ENCODE measurements at regions not wholly inside any gene's neighbourhood (a gene's known extent, or its start where the extent isn't known, plus 50 kb on each side); places are given as distances from the start of the nearest gene placed in this dataset.

DNA sequence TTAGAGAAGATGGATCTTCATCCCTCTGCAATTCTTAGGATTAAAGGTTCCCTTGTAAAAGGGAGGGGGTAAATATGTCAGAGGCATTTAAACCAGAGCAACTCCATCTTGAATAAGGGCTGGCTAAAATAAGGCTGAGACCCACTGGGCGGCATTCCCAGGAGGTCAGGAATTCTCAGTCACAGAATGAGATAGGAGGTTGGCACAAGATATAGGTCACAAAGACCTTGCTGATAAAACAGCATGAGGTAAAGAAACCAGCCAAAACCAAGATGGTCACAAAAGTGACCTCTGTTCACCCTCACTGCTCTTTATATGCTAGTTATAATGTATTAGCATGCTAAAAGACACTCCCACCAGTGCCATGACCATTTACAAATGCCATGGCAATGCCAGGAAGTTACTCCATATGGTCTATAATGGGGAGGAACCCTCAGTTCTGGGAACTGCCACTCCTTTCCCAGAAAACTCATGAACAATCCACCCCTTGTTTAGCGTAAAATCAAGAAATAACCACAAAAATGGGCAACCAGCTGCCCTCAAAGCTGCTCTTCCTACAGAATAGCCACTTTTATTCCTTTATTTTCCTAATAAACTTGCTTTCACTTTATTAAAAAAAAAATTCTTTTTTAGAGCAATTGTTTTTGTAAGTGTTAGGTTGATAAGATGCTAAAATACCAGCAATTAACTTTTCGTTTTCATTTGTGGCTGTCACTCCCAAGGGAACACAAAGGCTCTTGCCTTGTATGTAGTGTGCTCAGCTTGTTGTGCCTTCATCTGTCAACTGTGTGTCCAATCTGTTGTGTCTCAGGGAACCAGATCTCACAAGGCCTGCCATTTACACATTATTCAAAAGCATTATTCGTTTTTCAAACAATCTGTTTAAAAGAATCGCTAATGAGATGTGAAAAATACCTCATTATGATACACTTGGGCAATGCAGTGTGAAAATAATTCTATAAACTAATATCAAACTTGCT lies 205.2 kb upstream of the RGPD4 start:
- H3K4me3 Mint-ChIP-seq = no peak overlapping the region
- ATAC-seq (replicated peaks in 1 of 2) = no peak
- no peaks in the 10 kb centered on the region for H3K27me3 Mint-ChIP-seq (ENCODE audit: low read depth)
- H3K9me3 Mint-ChIP-seq = peaks cover 5% of the 10 kb centered on the region in 2 donors
- H3K4me1 Mint-ChIP-seq (ENCODE audit: low read depth) = no peaks in the 10 kb centered on the region
- H3K36me3 Mint-ChIP-seq (ENCODE audit: insufficient read depth in 2 of 2) = peaks cover 0 to 4% of the 10 kb centered on the region in 2 donors
- no peak overlapping the region for H3K27ac Mint-ChIP-seq
- DNase-seq = no peak

DNA sequence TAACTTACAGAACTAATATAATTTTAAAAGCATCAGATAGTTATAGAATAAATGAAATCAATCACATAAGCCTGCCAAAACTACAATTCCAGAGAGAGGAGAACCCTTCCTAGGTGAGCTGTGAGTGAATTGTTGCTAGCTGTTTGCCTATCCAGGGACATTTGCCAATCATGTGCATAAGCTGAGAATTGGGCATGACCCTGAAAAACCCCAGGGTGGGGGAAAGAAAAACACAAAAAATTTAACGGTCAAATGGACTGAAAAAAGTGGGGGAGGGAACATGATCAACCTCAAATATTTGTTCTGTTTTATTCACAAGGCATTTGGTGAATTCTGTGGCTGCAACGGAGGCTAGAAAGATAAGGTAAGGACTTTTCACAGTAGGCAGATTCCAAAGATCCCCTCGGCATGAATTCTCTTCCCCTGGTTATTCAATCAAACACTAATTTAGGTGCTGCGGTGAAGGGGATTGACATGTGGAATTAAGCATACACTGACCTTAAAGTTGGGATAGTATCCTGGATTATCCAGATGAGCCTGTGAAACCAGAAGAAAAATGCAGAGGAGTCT lies 203.9 kb upstream of the RGPD4 start:
- ATAC-seq (replicated peaks in 1 of 2) = no peak
- Mint-ChIP-seq H3K4me3 (no peak overlapping the region), H3K27me3 (ENCODE audit: low read depth) (no peaks in the 10 kb centered on the region), H3K27ac (no peak overlapping the region), H3K4me1 (ENCODE audit: low read depth) (no peaks in the 10 kb centered on the region), H3K36me3 (ENCODE audit: insufficient read depth in 2 of 2) (peaks cover 0 to 4% of the 10 kb centered on the region in 2 donors), H3K9me3 (peaks cover 7% of the 10 kb centered on the region in 2 donors)
- DNase-seq = no peak

DNA sequence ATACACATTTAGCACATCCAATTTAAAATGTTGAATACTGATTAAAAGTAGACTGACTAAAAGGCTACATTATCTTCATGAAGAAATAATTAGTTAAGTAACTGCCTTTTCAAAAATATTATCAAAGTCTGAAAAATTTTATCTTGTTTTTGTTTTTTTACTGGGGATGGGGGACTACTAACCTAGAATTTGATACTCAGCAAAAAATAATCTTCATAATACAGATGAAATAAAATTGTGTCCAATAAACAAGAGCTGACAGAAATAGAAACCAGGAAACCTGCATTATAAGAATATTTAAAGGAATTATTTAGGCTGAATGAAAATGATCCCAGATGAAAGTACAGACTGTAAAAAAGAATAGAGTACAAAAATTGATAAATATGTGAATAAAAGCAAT lies 200.7 kb upstream of the RGPD4 start:
- no peak overlapping the region for H3K27ac Mint-ChIP-seq
- no peak overlapping the region for H3K4me3 Mint-ChIP-seq
- ATAC-seq (replicated peaks in 1 of 2) (no peak), DNase-seq (no peak)
- H3K9me3 Mint-ChIP-seq = peaks cover 9 to 12% of the 10 kb centered on the region in 2 donors
- H3K36me3 Mint-ChIP-seq (ENCODE audit: insufficient read depth in 2 of 2) = no peaks in the 10 kb centered on the region
- no peaks in the 10 kb centered on the region for H3K27me3 Mint-ChIP-seq (ENCODE audit: low read depth)
- H3K4me1 Mint-ChIP-seq (ENCODE audit: low read depth) = no peaks in the 10 kb centered on the region

DNA sequence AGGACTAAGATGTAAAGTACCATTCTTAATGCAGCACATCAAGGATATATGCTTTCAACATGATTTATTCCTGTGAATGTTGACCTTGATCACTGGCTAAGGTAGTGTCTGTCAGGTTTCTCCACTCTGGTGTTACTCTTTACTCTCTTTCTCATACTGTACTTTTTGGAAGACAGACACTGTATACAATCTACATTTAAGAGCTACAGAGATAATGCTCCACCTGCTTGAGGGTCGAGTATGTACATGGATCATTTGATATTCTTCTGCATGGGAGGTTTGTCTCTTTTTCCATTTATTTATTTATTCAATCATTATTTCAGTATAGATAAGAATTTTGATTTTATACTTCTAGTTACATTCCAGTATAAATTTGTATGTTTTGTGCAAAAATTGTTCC lies 199.5 kb upstream of the RGPD4 start:
- Mint-ChIP-seq H3K36me3 (ENCODE audit: insufficient read depth in 2 of 2) (no peaks in the 10 kb centered on the region), H3K4me3 (no peak overlapping the region), H3K27me3 (ENCODE audit: low read depth) (no peaks in the 10 kb centered on the region), H3K4me1 (ENCODE audit: low read depth) (no peaks in the 10 kb centered on the region), H3K27ac (no peak overlapping the region), H3K9me3 (peaks cover 9 to 12% of the 10 kb centered on the region in 2 donors)
- no peak for DNase-seq
- ATAC-seq (replicated peaks in 1 of 2) = no peak

DNA sequence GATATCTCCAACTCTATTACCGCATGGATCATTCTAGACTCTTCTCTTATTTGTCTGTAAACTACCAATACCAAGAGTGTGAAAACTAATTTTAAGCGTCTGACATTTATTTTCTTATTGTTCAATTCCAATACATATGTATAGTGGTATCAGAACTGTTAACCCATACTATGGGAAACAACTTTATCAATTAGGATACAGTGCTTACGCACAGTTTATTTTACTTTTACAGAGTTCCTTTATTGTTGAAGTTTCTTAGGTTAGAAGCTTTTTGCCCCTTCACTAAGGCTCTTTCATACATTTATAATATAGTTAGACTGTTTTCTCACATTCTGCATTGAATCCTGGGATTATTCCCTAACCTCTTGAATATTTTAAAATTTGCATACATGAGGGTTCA lies 198.8 kb upstream of the RGPD4 start:
- Mint-ChIP-seq H3K9me3 (peaks cover 6 to 11% of the 10 kb centered on the region in 2 donors), H3K4me1 (ENCODE audit: low read depth) (no peaks in the 10 kb centered on the region), H3K27me3 (ENCODE audit: low read depth) (no peaks in the 10 kb centered on the region), H3K4me3 (no peak overlapping the region), H3K27ac (no peak overlapping the region), H3K36me3 (ENCODE audit: insufficient read depth in 2 of 2) (no peaks in the 10 kb centered on the region)
- no peak for DNase-seq
- ATAC-seq (replicated peaks in 1 of 2) = no peak

DNA sequence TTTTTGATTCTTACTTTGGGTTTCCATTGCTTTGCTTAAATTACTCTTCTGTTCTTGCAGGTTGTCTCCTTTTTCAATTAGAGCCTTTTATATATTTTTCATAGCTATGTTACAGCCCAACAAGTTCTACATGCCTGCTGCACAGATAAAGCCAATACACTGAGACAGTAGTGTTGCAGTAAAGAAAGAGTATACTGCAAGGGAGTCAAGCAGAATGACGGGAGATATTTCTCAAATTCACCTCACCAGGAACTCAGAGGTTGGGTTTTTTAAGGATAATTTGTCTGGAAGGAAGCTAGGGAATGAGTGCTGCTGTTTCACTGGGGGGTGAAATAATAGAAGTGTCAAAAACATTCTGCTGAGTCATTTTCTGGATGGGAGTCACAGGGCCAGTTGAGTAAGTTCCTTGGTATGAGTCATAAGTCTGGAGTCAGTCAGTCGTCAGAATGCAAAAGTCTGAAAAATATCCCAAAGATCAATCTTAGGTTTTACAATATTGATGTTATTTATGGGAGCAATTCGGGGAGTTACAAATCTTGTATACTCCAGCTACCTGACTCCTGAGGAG lies 193.0 kb upstream of the RGPD4 start:
- H3K4me1 Mint-ChIP-seq (ENCODE audit: low read depth) = no peaks in the 10 kb centered on the region
- peaks cover 0 to 1% of the 10 kb centered on the region in 2 donors for H3K36me3 Mint-ChIP-seq (ENCODE audit: insufficient read depth in 2 of 2)
- ATAC-seq (replicated peaks in 1 of 2) (no peak), DNase-seq (no peak)
- H3K9me3 Mint-ChIP-seq = peaks cover 6 to 8% of the 10 kb centered on the region in 2 donors
- no peaks in the 10 kb centered on the region for H3K27me3 Mint-ChIP-seq (ENCODE audit: low read depth)
- no peak overlapping the region for H3K4me3 Mint-ChIP-seq
- H3K27ac Mint-ChIP-seq = no peak overlapping the region

DNA sequence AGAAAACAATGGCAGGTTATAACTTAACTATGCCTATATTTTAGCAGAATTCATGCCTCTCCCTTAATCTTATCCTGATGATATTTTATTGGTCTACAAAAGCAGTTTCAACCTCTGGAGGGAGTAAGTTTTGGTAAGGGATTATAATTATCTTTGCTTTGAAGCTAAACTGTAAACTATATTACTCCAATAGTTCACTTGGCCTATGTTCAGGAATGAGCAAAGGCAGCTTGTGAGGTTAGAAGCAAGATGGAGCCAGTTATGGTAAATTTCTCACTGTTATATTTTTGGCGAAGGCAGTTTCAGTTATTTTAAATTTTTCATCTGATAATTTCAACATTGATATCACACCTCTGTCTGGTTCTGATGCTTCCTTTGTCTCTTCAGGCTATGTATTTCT lies 192.5 kb upstream of the RGPD4 start:
- H3K9me3 Mint-ChIP-seq = peaks cover 6 to 8% of the 10 kb centered on the region in 2 donors
- no peak for ATAC-seq (replicated peaks in 1 of 2)

DNA sequence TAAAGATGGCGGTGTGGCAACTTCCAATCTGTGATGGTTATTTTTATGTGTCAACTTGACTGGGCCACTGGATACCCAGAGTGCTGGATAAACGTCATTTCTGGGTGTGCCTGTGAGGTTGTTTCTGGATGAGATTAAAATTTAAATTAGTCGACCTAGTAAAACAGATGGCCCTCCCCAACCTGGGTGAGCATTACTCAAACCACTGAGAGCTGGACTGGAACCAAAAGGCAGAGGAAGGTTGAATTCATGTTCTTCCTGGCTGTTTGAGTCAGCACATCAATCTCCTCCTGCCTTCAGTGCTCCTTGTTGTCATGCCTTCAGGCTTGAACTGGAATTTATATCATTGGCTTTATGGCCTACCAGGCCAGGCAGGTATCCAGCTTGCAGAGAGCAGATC lies 190.8 kb upstream of the RGPD4 start:
- no peak for ATAC-seq (replicated peaks in 1 of 2)
- Mint-ChIP-seq H3K36me3 (ENCODE audit: insufficient read depth in 2 of 2) (peaks cover 0 to 1% of the 10 kb centered on the region in 2 donors), H3K27me3 (ENCODE audit: low read depth) (no peaks in the 10 kb centered on the region), H3K9me3 (peaks cover 5 to 7% of the 10 kb centered on the region in 2 donors), H3K4me3 (no peak overlapping the region), H3K27ac (no peak overlapping the region), H3K4me1 (ENCODE audit: low read depth) (no peaks in the 10 kb centered on the region)
- no peak for DNase-seq

More for the DNA sequence above, 192.5 kb upstream of the RGPD4 start:
- Mint-ChIP-seq H3K4me1 (ENCODE audit: low read depth) (no peaks in the 10 kb centered on the region), H3K27me3 (ENCODE audit: low read depth) (no peaks in the 10 kb centered on the region), H3K36me3 (ENCODE audit: insufficient read depth in 2 of 2) (peaks cover 0 to 1% of the 10 kb centered on the region in 2 donors), H3K4me3 (no peak overlapping the region), H3K27ac (no peak overlapping the region)
- DNase-seq = no peak

DNA sequence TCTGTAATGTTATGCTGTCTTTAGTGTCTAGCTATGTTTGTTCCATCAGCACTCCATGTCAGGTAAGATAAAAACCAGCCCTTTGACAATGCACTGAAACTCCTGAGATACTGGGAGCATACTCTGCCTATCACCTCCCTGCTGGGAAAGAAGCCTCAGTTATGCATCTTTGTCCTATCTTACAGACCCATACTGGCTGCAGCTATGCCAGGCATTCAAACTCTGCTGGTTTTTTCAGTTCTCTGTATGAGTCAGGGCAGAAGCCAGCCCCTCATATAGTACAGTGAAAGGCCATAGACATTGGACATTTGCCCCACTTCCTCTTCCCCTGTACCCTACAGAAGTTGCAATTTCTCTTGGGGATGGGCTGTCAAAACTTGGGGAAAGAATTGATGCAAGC lies 181.1 kb upstream of the RGPD4 start:
- DNase-seq (no peak), ATAC-seq (replicated peaks in 1 of 2) (no peak)
- Mint-ChIP-seq H3K27ac (no peak overlapping the region), H3K36me3 (ENCODE audit: insufficient read depth in 2 of 2) (peaks cover 0 to 3% of the 10 kb centered on the region in 2 donors), H3K9me3 (peaks cover 7 to 8% of the 10 kb centered on the region in 2 donors), H3K27me3 (ENCODE audit: low read depth) (no peaks in the 10 kb centered on the region), H3K4me1 (ENCODE audit: low read depth) (no peaks in the 10 kb centered on the region), H3K4me3 (no peak overlapping the region)

DNA sequence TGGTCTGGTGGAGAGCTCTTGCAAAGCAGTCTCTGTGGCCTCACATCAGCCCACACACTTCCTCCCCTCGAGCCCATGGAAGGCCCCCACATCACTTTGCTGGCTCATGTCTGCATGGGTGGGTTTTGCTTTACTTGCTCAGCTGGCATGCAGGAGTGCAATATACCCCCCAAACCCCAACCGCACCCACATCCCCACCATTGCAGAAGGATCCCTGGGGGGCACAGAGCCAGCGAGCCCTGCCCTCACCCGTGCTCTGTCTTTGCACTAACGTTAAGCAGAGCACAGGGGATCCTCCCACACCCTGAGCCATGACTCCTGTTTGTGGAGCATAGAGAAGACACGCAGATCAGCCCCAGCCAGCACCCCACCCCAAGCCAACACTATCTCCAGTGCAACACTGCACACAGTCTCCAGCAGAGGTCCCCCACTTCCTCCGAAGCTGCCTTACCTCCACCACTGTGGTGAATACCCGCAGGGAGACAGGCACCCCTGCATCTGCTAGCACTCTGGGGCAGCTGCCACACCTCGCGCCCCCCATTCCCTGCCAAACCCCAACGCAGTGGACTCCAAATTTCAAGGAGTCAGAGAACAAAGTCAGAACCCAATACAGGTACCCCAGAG lies 177.8 kb upstream of the RGPD4 start:
- peaks cover 0 to 5% of the 10 kb centered on the region in 2 donors for H3K36me3 Mint-ChIP-seq (ENCODE audit: insufficient read depth in 2 of 2)
- ATAC-seq (replicated peaks in 1 of 2) (no peak), DNase-seq (no peak)
- no peaks in the 10 kb centered on the region for H3K4me1 Mint-ChIP-seq (ENCODE audit: low read depth)
- peaks cover 7 to 8% of the 10 kb centered on the region in 2 donors for H3K9me3 Mint-ChIP-seq
- no peaks in the 10 kb centered on the region for H3K27me3 Mint-ChIP-seq (ENCODE audit: low read depth)
- no peak overlapping the region for H3K27ac Mint-ChIP-seq
- H3K4me3 Mint-ChIP-seq = no peak overlapping the region

DNA sequence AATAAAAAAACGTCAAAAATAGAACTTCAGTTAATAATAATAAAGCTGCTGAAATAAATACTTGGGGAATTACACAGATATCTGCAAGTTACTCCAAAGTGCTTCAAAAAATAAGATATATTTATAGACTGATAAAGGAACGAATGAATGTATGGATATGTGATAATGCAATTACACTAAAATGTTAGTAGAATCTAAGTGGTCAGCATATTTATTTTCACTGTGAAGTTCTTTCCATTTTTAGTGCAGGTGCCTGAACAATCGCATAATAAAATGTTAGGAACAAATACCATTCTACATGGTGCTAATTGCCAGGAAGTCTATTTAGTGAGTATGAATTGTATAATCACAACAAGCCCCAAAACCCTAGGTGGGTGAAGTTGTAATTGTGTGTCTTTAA lies 169.6 kb upstream of the RGPD4 start:
- peaks cover 3 to 5% of the 10 kb centered on the region in 2 donors for H3K9me3 Mint-ChIP-seq
- ATAC-seq (replicated peaks in 1 of 2) (no peak), DNase-seq (no peak)
- no peaks in the 10 kb centered on the region for H3K36me3 Mint-ChIP-seq (ENCODE audit: insufficient read depth in 2 of 2)
- H3K27ac Mint-ChIP-seq = no peak overlapping the region
- no peaks in the 10 kb centered on the region for H3K4me1 Mint-ChIP-seq (ENCODE audit: low read depth)
- H3K4me3 Mint-ChIP-seq = no peak overlapping the region
- H3K27me3 Mint-ChIP-seq (ENCODE audit: low read depth) = no peaks in the 10 kb centered on the region

DNA sequence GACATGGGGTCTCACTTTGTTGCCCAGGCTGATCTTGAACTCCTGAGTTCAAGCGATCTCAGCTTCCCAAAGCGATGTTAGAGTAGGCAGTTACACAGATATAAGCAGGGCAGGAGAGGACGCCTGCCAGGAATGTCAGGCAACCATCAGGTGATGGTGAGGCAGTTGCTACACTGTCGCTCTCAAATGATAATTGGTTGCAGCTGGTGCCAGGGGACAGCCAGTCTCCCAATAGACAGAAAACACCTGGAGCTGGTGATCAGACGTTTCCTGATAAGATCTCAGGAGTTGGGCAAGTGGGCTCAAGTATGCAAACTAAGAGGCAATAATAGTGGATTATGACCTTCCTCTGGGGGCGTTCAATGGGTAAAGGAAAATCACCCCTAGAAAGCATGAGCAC lies 163.1 kb upstream of the RGPD4 start:
- Mint-ChIP-seq H3K9me3 (peaks cover 3 to 9% of the 10 kb centered on the region in 2 donors), H3K27ac (no peak overlapping the region), H3K36me3 (ENCODE audit: insufficient read depth in 2 of 2) (no peaks in the 10 kb centered on the region), H3K27me3 (ENCODE audit: low read depth) (no peaks in the 10 kb centered on the region), H3K4me3 (no peak overlapping the region), H3K4me1 (ENCODE audit: low read depth) (no peaks in the 10 kb centered on the region)
- no peak for DNase-seq
- no peak for ATAC-seq (replicated peaks in 1 of 2)

DNA sequence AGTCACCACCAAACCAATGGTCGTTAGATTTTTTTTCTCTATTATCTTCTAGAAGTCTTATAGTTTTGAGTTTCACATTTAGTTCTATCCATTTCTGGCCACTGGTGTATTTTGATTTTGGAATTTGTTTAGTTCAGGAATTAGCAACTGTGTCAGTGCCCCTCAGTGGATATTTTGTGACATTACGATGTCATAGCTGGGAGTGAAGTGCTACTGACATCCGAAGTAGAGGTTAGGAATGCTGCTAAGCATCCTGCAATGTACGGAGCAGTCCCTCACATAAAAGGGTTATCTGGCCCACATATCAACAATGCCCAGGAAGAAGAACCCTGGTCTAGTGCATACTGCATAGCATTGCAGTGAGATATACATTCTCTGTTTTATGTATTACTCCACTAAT lies 157.4 kb upstream of the RGPD4 start:
- Mint-ChIP-seq H3K4me1 (ENCODE audit: low read depth) (no peaks in the 10 kb centered on the region), H3K9me3 (peaks cover 5 to 13% of the 10 kb centered on the region in 2 donors), H3K27ac (no peak overlapping the region), H3K4me3 (no peak overlapping the region), H3K27me3 (ENCODE audit: low read depth) (no peaks in the 10 kb centered on the region), H3K36me3 (ENCODE audit: insufficient read depth in 2 of 2) (peaks cover 0 to 9% of the 10 kb centered on the region in 2 donors)
- DNase-seq = no peak
- no peak for ATAC-seq (replicated peaks in 1 of 2)
